ENCODE measurements at regions not wholly inside any gene's neighbourhood (a gene's known extent, or its start where the extent isn't known, plus 50 kb on each side); places are given as distances from the start of the nearest gene placed in this dataset.

GRCh38 chr4:126715681-126716080, 917.1 kb upstream of the INTU start:
- TF ChIP-seq CTCF (IDR thresholded peaks at IDR 0.05; ENCODE audit: borderline replicate concordance, extremely low read depth, low read length, poor library complexity, severe bottlenecking) (no peak), EZH2 (IDR thresholded peaks at IDR 0.05; ENCODE audit: borderline replicate concordance, low read depth, low read length, severe bottlenecking) (no peak)
